CD4-positive, alpha-beta T cell (primary cell): ENCODE measurements at regions not wholly inside any gene's neighbourhood (a gene's known extent, or its start where the extent isn't known, plus 50 kb on each side); places are given as distances from the start of the nearest gene placed in this dataset.

Source experiments
- ATAC-seq: fragments of 200-7000 bp; cut with Tn5 transposase; one replicate; pipeline ENCODE4 v1.10.0; 2022; ENCODE audit warnings: mild to moderate bottlenecking; ENCODE audit not compliant: poor library complexity
- CTCF ChIA-PET: fragments of 350-600 bp; sonication (Branson Sonifier 250); formaldehyde crosslinking; loops from one replicate; lab custom pipeline; 2021; ENCODE audit warnings: antibody characterized with exemption, inconsistent platforms; lab: Charles Lee
- POLR2A ChIA-PET: fragments of 350-600 bp; sonication (Branson Sonifier 250); formaldehyde crosslinking; loops from one replicate; lab custom pipeline; 2021; ENCODE audit warnings: antibody characterized with exemption, inconsistent platforms; lab: Charles Lee
- DNase-seq, 14 experiments: peaks; one replicate each; pipeline ENCODE4 v3.0.0-alpha.2; 2013 to 2020; ENCODE audit warnings: mixed read lengths in 2 of 14
- H3K27ac ChIP-seq, 2 donors: one replicate each; pipeline versions ENCODE4 v1.5.1 to v1.7.0; 2013; ENCODE audit warnings: low read length in 2 of 2, low read depth in 1 of 2, mild to moderate bottlenecking in 1 of 2
- H3K27me3 ChIP-seq, 2 experiments: 1 replicate in 1 of 2; 2 replicates in 1 of 2; pipeline versions ENCODE4 v1.6.1 to v1.7.0; 2013; ENCODE audit warnings: low read length in 2 of 2, control low read depth in 1 of 2, mild to moderate bottlenecking in 1 of 2, moderate library complexity in 1 of 2; ENCODE audit not compliant: insufficient read depth in 2 of 2, control insufficient read depth in 1 of 2
- H3K36me3 ChIP-seq: one replicate; pipeline ENCODE4 v1.6.1; 2013; ENCODE audit warnings: low read length, control low read depth; ENCODE audit not compliant: insufficient read depth
- H3K4me1 ChIP-seq: one replicate; pipeline ENCODE4 v1.6.1; 2013; ENCODE audit warnings: low read length, control low read depth; ENCODE audit not compliant: insufficient read depth
- H3K4me3 ChIP-seq: one replicate; pipeline ENCODE4 v1.5.1; 2013; ENCODE audit warnings: mild to moderate bottlenecking, low read length, moderate library complexity
- H3K9me3 ChIP-seq, 2 experiments: 1 replicate in 1 of 2; 2 replicates in 1 of 2; pipeline versions ENCODE4 v1.6.1 to v1.7.0; 2013; ENCODE audit warnings: low read length in 2 of 2, mild to moderate bottlenecking in 2 of 2, control low read depth in 1 of 2, moderate library complexity in 1 of 2; ENCODE audit not compliant: control insufficient read depth in 1 of 2, insufficient read depth in 1 of 2
- H3K27ac Mint-ChIP-seq: one replicate; pipeline ENCODE4 v1.8.0; 2020; ENCODE audit warnings: mixed read lengths
- H3K27me3 Mint-ChIP-seq: one replicate; pipeline ENCODE4 v1.8.0; 2021; ENCODE audit warnings: mixed read lengths
- H3K36me3 Mint-ChIP-seq: one replicate; pipeline ENCODE4 v1.8.0; 2021; ENCODE audit warnings: low read depth, mixed read lengths
- H3K4me1 Mint-ChIP-seq: one replicate; pipeline ENCODE4 v1.8.0; 2021; ENCODE audit warnings: low read depth, mixed read lengths
- H3K4me3 Mint-ChIP-seq: one replicate; pipeline ENCODE4 v1.8.0; 2020; ENCODE audit warnings: mild to moderate bottlenecking, mixed read lengths
- H3K9me3 Mint-ChIP-seq: one replicate; pipeline ENCODE4 v1.8.0; 2020; ENCODE audit warnings: mixed read lengths
- intact Hi-C, 2 experiments: fragments of 100-400 bp; cut with DNase I in 1 of 2; cut with micrococcal nuclease in 1 of 2; formaldehyde crosslinking; loops; one replicate each; pipeline versions ENCODE4 v1.15.1 to v1.9.0; 2023 to 2025; cut with DNase I, micrococcal nuclease
- TF ChIP-seq, protein P1 (sequence below): fragments of 200-600 bp; IDR thresholded peaks from one replicate; pipeline ENCODE4 v1.8.0; 2022; ENCODE audit warnings: antibody characterized with exemption, mild to moderate bottlenecking

DNA sequence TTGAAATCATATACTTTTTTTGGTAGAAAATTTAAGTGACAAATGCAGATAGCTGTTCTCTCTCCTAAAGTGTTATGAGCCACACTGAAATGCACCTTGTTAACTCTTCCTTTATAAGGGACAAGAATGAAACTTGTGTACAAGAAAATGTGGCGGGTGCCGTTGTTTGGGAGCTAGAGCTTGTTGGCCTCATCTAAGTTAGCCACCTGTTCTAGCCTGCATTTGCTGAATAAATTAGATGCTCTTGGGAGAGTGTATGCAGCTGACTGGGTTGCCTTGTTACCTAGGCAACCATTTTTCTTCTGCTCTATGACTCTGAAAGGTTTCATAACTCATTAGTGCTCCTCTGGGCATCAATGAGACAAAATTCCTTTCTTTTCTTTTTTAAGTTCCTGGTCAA is 174.3 kb downstream of the TAF11L14 start:
- no peak overlapping the region for H3K27ac Mint-ChIP-seq
- H3K36me3 Mint-ChIP-seq, result no peaks in the 10 kb centered on the region
- ChIA-PET CTCF (no interaction called here), POLR2A (no interaction called here)
- no peaks in the 10 kb centered on the region for H3K36me3 ChIP-seq
- DNase-seq (no peak), ATAC-seq (no peak)
- TF ChIP-seq, protein P1, sequence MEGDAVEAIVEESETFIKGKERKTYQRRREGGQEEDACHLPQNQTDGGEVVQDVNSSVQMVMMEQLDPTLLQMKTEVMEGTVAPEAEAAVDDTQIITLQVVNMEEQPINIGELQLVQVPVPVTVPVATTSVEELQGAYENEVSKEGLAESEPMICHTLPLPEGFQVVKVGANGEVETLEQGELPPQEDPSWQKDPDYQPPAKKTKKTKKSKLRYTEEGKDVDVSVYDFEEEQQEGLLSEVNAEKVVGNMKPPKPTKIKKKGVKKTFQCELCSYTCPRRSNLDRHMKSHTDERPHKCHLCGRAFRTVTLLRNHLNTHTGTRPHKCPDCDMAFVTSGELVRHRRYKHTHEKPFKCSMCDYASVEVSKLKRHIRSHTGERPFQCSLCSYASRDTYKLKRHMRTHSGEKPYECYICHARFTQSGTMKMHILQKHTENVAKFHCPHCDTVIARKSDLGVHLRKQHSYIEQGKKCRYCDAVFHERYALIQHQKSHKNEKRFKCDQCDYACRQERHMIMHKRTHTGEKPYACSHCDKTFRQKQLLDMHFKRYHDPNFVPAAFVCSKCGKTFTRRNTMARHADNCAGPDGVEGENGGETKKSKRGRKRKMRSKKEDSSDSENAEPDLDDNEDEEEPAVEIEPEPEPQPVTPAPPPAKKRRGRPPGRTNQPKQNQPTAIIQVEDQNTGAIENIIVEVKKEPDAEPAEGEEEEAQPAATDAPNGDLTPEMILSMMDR, result no peak
- intact Hi-C loops, result no loop called here
- peaks cover 13% of the 10 kb centered on the region for H3K9me3 Mint-ChIP-seq
- no peak overlapping the region for H3K4me3 ChIP-seq
- H3K27me3 Mint-ChIP-seq, result no peaks in the 10 kb centered on the region
- no peaks in the 10 kb centered on the region for H3K27me3 ChIP-seq
- no peaks in the 10 kb centered on the region for H3K4me1 Mint-ChIP-seq
- H3K4me3 Mint-ChIP-seq, result no peak overlapping the region
- H3K9me3 ChIP-seq, result no peaks in the 10 kb centered on the region
- H3K27ac ChIP-seq, result no peak overlapping the region
- H3K4me1 ChIP-seq, result no peaks in the 10 kb centered on the region

DNA sequence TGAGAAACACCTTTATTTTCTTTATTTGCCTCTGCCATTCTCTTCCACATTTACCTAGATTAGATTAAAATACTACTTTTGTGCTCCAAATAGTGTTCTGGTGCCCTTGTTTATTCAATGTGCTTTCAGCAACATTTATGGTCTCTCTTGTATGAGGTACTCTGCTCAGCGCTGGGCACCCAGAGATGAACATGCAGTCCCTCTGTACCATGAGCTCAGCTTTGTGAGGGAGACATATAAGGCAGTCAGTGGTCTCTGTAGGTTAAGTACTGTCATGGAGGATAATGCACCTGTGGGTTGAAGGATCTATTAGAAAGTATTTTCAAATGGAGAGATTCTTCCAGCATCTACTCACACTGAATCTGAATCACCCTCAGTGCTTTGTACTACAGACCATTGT is 176.5 kb downstream of the TAF11L14 start:
- Mint-ChIP-seq H3K4me1 (no peaks in the 10 kb centered on the region), H3K27me3 (no peaks in the 10 kb centered on the region), H3K4me3 (no peak overlapping the region), H3K36me3 (no peaks in the 10 kb centered on the region), H3K9me3 (peaks cover 11% of the 10 kb centered on the region), H3K27ac (no peak overlapping the region)
- ChIA-PET CTCF (no interaction called here), POLR2A (no interaction called here)
- no peak for ATAC-seq
- H3K36me3 ChIP-seq, result no peaks in the 10 kb centered on the region
- H3K4me3 ChIP-seq, result no peak overlapping the region
- peaks cover 0 to 2% of the 10 kb centered on the region in 2 experiments for H3K9me3 ChIP-seq
- H3K27ac ChIP-seq, result no peak overlapping the region
- no peak for DNase-seq
- H3K27me3 ChIP-seq, result no peaks in the 10 kb centered on the region
- TF ChIP-seq, protein P1, result no peak
- intact Hi-C loops, result no loop called here
- H3K4me1 ChIP-seq, result no peaks in the 10 kb centered on the region

DNA sequence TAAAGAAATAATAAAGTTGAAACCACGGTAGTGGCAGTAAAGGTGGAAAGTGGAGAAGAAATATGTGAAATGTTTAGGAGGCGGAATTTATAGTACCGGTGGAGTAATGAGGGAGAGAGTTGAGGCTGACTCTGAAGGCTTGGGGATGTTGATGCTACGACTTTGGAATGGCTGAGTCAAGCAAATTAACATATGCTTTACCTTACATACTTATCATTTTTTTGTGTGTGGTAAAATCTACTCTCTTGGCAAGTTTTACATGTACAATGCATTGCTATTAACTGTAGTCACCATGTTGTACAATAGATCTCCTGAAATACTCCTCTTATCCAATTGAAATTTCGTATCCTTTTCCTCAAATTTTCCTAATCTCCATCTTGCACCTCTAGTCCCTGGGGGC is 179.0 kb downstream of the TAF11L14 start:
- intact Hi-C loops, result no loop called here
- Mint-ChIP-seq H3K27ac (no peak overlapping the region), H3K9me3 (peaks cover 6% of the 10 kb centered on the region), H3K4me3 (no peak overlapping the region), H3K27me3 (no peaks in the 10 kb centered on the region), H3K36me3 (no peaks in the 10 kb centered on the region), H3K4me1 (no peaks in the 10 kb centered on the region)
- Histone ChIP-seq H3K4me1 (no peaks in the 10 kb centered on the region), H3K27ac (no peak overlapping the region), H3K36me3 (no peaks in the 10 kb centered on the region), H3K27me3 (no peaks in the 10 kb centered on the region), H3K9me3 (peaks cover 0 to 5% of the 10 kb centered on the region in 2 experiments), H3K4me3 (no peak overlapping the region)
- no peak for ATAC-seq
- TF ChIP-seq, protein P1, result no peak
- no peak for DNase-seq
- ChIA-PET CTCF (no interaction called here), POLR2A (no interaction called here)
